ENCODE measurements at regions not wholly inside any gene's neighbourhood (a gene's known extent, or its start where the extent isn't known, plus 50 kb on each side); places are given as distances from the start of the nearest gene placed in this dataset.

GRCh38 chr10:58030208-58030607 is 237.5 kb downstream of the IPMK start:
- TF ChIP-seq ZNF274 (IDR thresholded peaks at IDR 0.05; ENCODE audit: insufficient read depth, insufficient read length) (no peak), CTCF (IDR thresholded peaks at IDR 0.05 in 2 of 3, conservative IDR thresholded peaks at IDR 0.05 in 1 of 3; ENCODE audit: control insufficient read depth in 2 of 3, extremely low read depth in 1 of 3, insufficient read depth in 1 of 3, low read depth in 3 of 3, low read length in 3 of 3) (no peak), CHD2 (IDR thresholded peaks at IDR 0.05; ENCODE audit: borderline replicate concordance, low read depth, low read length) (no peak), NR2F1 (conservative IDR thresholded peaks at IDR 0.05) (no peak)

Data from GM12878 (cell line).